Gastrocnemius medialis (tissue), 4 donors: ENCODE measurements at regions not wholly inside any gene's neighbourhood (a gene's known extent, or its start where the extent isn't known, plus 50 kb on each side); places are given as distances from the start of the nearest gene placed in this dataset.

Experiments used
- ATAC-seq, 2 donors: fragments of 150-250 bp; one replicate each; pipeline ENCODE4 v1.9.1; 2016
- DNase-seq, 2 donors: peaks; one replicate each; pipeline ENCODE4 v3.0.0-alpha.2; 2019
- H3K27ac ChIP-seq, 4 donors: fragments of 200-600 bp; sonication (generic); 1 replicate in 1 of 4; 2 replicates in 3 of 4; pipeline ENCODE4 v1.5.1; 2016 to 2018; ENCODE audit warnings: mild to moderate bottlenecking in 2 of 4, moderate library complexity in 1 of 4
- H3K27me3 ChIP-seq, 3 donors: fragments of 200-600 bp; sonication (generic) in 2 of 3; 1 replicate in 1 of 3; 2 replicates in 2 of 3; pipeline versions ENCODE4 v1.5.1 to v1.6.0; 2016 to 2019; ENCODE audit warnings: mild to moderate bottlenecking in 1 of 3, moderate library complexity in 1 of 3
- H3K36me3 ChIP-seq, 2 donors: fragments of 200-600 bp; sonication (generic) in 1 of 2; one replicate each; pipeline ENCODE4 v1.5.1; 2017 to 2018
- H3K4me1 ChIP-seq, 2 donors: fragments of 200-600 bp; sonication (generic) in 1 of 2; one replicate each; pipeline ENCODE4 v1.5.1; 2016 to 2017; ENCODE audit warnings: mild to moderate bottlenecking in 2 of 2
- H3K4me3 ChIP-seq, 4 donors: fragments of 200-600 bp; sonication (generic) in 3 of 4; 1 replicate in 1 of 4; 2 replicates in 3 of 4; pipeline ENCODE4 v1.5.1; 2016 to 2019; ENCODE audit warnings: mild to moderate bottlenecking in 2 of 4
- H3K9me3 ChIP-seq, 3 donors: fragments of 200-600 bp; sonication (generic) in 2 of 3; 1 replicate in 1 of 3; 2 replicates in 2 of 3; pipeline ENCODE4 v1.5.1; 2016 to 2019
- CTCF ChIP-seq, 5 experiments: fragments of 450-650 bp in 3 of 5; fragments of 200-600 bp in 2 of 5; sonication (generic) in 2 of 5; IDR thresholded peaks in 4 of 5; conservative IDR thresholded peaks in 1 of 5; 1 replicate in 4 of 5; 2 replicates in 1 of 5; pipeline ENCODE4 v1.5.1; 2016 to 2019; ENCODE audit warnings: antibody characterized with exemption in 5 of 5, mild to moderate bottlenecking in 3 of 5, moderate library complexity in 3 of 5
- POLR2A ChIP-seq, 2 donors: fragments of 450-650 bp; IDR thresholded peaks; one replicate each; pipeline ENCODE4 v1.6.1; 2017; ENCODE audit warnings: antibody characterized with exemption in 2 of 2, mild to moderate bottlenecking in 2 of 2, moderate library complexity in 2 of 2
- in situ Hi-C, 4 donors: fragments of 200-750 bp; cut with MboI; loops; one replicate each; pipeline versions ENCODE4 v1.15.0 to v1.8.0; 2017; ENCODE audit warnings: low sequenced_read_pairs in 4 of 4
- intact Hi-C: fragments of 100-400 bp; cut with DNase I; formaldehyde crosslinking; loops from one replicate; pipeline ENCODE4 v1.15.1; 2023; ENCODE audit warnings: low total_unique reads

- intact Hi-C loops = no loop called here
- Histone ChIP-seq H3K4me1 (no peaks in the 10 kb centered on the region), H3K4me3 (no peak overlapping the region), H3K9me3 (no peaks in the 10 kb centered on the region), H3K36me3 (no peaks in the 10 kb centered on the region), H3K27ac (no peak overlapping the region), H3K27me3 (no peaks in the 10 kb centered on the region)
- no peak for DNase-seq
- in situ Hi-C loops = no loop called here
- ATAC-seq = no peak
- no peak for TF ChIP-seq POLR2A (IDR thresholded peaks at IDR 0.05)
- no peak for TF ChIP-seq CTCF (IDR thresholded peaks at IDR 0.05 in 4 of 5, conservative IDR thresholded peaks at IDR 0.05 in 1 of 5)
Measured at GRCh38 chr7:114206688-114207087, 207.9 kb upstream of the FOXP2 start.

- intact Hi-C loops = no loop called here
- H3K27me3 ChIP-seq = no peaks in the 10 kb centered on the region
- no peaks in the 10 kb centered on the region for H3K36me3 ChIP-seq
- DNase-seq (no peak), ATAC-seq (no peak)
- H3K4me3 ChIP-seq = no peak overlapping the region
- no peaks in the 10 kb centered on the region for H3K4me1 ChIP-seq
- no peaks in the 10 kb centered on the region for H3K9me3 ChIP-seq
- in situ Hi-C loops = no loop called here
- TF ChIP-seq POLR2A (IDR thresholded peaks at IDR 0.05) (no peak), CTCF (IDR thresholded peaks at IDR 0.05 in 4 of 5, conservative IDR thresholded peaks at IDR 0.05 in 1 of 5) (no peak)
- no peak overlapping the region for H3K27ac ChIP-seq
Measured at GRCh38 chr7:114196517-114196916, 218.1 kb upstream of the FOXP2 start.

- no peaks in the 10 kb centered on the region for H3K9me3 ChIP-seq
- TF ChIP-seq CTCF (IDR thresholded peaks at IDR 0.05 in 4 of 5, conservative IDR thresholded peaks at IDR 0.05 in 1 of 5) (no peak), POLR2A (IDR thresholded peaks at IDR 0.05) (no peak)
- no peak for ATAC-seq
- DNase-seq = no peak
- H3K4me3 ChIP-seq = no peak overlapping the region
- H3K27me3 ChIP-seq = no peaks in the 10 kb centered on the region
- in situ Hi-C loops (no loop called here), intact Hi-C loops (no loop called here)
- H3K27ac ChIP-seq = no peak overlapping the region
- no peaks in the 10 kb centered on the region for H3K4me1 ChIP-seq
- no peaks in the 10 kb centered on the region for H3K36me3 ChIP-seq
Measured at GRCh38 chr7:114190387-114190786, 224.2 kb upstream of the FOXP2 start.

GRCh38 chr7:114183311-114184088 lies 231.1 kb upstream of the FOXP2 start:
- intact Hi-C loops (no loop called here), in situ Hi-C loops (no loop called here)
- no peak for ATAC-seq
- TF ChIP-seq CTCF (IDR thresholded peaks at IDR 0.05 in 4 of 5, conservative IDR thresholded peaks at IDR 0.05 in 1 of 5) = no peak
- no peak for TF ChIP-seq POLR2A (IDR thresholded peaks at IDR 0.05)
- H3K27me3 ChIP-seq = no peaks in the 10 kb centered on the region
- H3K4me3 ChIP-seq = no peak overlapping the region
- H3K27ac ChIP-seq = no peak overlapping the region
- no peak for DNase-seq
- H3K9me3 ChIP-seq = no peaks in the 10 kb centered on the region
- no peaks in the 10 kb centered on the region for H3K36me3 ChIP-seq
- no peaks in the 10 kb centered on the region for H3K4me1 ChIP-seq

GRCh38 chr7:114182837-114183236 lies 231.8 kb upstream of the FOXP2 start:
- no peak for ATAC-seq

More at GRCh38 chr7:114182837-114183236, 231.8 kb upstream of the FOXP2 start:
- Histone ChIP-seq H3K9me3 (no peaks in the 10 kb centered on the region), H3K27ac (no peak overlapping the region), H3K4me1 (no peaks in the 10 kb centered on the region), H3K36me3 (no peaks in the 10 kb centered on the region), H3K27me3 (no peaks in the 10 kb centered on the region), H3K4me3 (no peak overlapping the region)
- no peak for DNase-seq
- intact Hi-C loops (no loop called here), in situ Hi-C loops (no loop called here)
- TF ChIP-seq CTCF (IDR thresholded peaks at IDR 0.05 in 4 of 5, conservative IDR thresholded peaks at IDR 0.05 in 1 of 5) (no peak), POLR2A (IDR thresholded peaks at IDR 0.05) (no peak)
